GM12892 (cell line): ENCODE measurements at regions not wholly inside any gene's neighbourhood (a gene's known extent, or its start where the extent isn't known, plus 50 kb on each side); places are given as distances from the start of the nearest gene placed in this dataset.

Experiments
- POLR2A ChIP-seq: IDR thresholded peaks from 2 replicates; pipeline ENCODE4 v1.6.1; 2011; ENCODE audit warnings: low read depth, low read length, control low read depth
- POLR2AphosphoS5 ChIP-seq: IDR thresholded peaks from 2 replicates; pipeline ENCODE4 v1.6.1; 2011; ENCODE audit warnings: low read depth, low read length, control low read depth

GRCh38 chr12:13627536-13627935, 353.9 kb downstream of the GRIN2B start:
- no peak for TF ChIP-seq POLR2A
- no peak for TF ChIP-seq POLR2AphosphoS5
